PC-3 (cell line): ENCODE measurements at regions not wholly inside any gene's neighbourhood (a gene's known extent, or its start where the extent isn't known, plus 50 kb on each side); places are given as distances from the start of the nearest gene placed in this dataset.

ENCODE experiments used
- EZH2 ChIP-seq: fragments of 300-600 bp; sonication (generic); IDR thresholded peaks from one replicate; pipeline ENCODE4 v1.6.1; 2017; ENCODE audit warnings: antibody characterized with exemption, mild to moderate bottlenecking, low read length; ENCODE audit not compliant: unreplicated experiment
- EZH2phosphoT487 ChIP-seq: fragments of 300-600 bp; sonication (generic); IDR thresholded peaks from 2 replicates; pipeline ENCODE4 v1.6.1; 2018; ENCODE audit warnings: mild to moderate bottlenecking, antibody characterized with exemption, low read length, borderline replicate concordance
- TF ChIP-seq, protein P1 (sequence below): fragments of 300-600 bp; sonication (generic); conservative IDR thresholded peaks from 2 replicates; pipeline ENCODE4 v1.5.1; 2017; ENCODE audit warnings: antibody characterized with exemption, low read depth, mild to moderate bottlenecking, low read length

DNA sequence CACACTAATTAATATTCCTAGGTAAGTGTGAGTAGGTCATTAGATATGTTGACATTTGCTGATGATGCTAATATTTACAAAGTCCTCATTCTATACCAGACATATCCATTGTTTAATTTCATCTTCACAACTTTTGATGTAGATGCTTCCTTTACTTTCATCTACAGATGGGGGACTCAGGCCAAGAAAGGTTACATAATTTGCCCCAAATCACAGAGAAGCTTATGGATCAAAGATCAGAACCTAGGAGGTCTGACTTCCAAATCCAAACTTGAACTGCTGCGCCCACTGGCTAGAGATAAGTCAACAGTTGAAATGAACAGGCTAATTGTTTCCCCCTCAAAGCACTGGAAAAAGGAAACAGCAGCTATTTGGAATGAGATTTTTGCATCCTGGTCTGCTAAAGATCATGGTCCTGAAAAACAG lies 95.6 kb upstream of the TMEM178A start:
- TF ChIP-seq, protein P1, sequence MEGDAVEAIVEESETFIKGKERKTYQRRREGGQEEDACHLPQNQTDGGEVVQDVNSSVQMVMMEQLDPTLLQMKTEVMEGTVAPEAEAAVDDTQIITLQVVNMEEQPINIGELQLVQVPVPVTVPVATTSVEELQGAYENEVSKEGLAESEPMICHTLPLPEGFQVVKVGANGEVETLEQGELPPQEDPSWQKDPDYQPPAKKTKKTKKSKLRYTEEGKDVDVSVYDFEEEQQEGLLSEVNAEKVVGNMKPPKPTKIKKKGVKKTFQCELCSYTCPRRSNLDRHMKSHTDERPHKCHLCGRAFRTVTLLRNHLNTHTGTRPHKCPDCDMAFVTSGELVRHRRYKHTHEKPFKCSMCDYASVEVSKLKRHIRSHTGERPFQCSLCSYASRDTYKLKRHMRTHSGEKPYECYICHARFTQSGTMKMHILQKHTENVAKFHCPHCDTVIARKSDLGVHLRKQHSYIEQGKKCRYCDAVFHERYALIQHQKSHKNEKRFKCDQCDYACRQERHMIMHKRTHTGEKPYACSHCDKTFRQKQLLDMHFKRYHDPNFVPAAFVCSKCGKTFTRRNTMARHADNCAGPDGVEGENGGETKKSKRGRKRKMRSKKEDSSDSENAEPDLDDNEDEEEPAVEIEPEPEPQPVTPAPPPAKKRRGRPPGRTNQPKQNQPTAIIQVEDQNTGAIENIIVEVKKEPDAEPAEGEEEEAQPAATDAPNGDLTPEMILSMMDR: no peak
- TF ChIP-seq EZH2 (no peak), EZH2phosphoT487 (no peak)
